DOHH2 (cell line): ENCODE measurements at regions not wholly inside any gene's neighbourhood (a gene's known extent, or its start where the extent isn't known, plus 50 kb on each side); places are given as distances from the start of the nearest gene placed in this dataset.

ENCODE experiments used
- EZH2phosphoT487 ChIP-seq: fragments of 200-600 bp; sonication (generic); IDR thresholded peaks from 2 replicates; pipeline ENCODE4 v1.6.1; 2017; ENCODE audit warnings: borderline replicate concordance, mild to moderate bottlenecking, antibody characterized with exemption, low read length, moderate library complexity, mixed read lengths
- TF ChIP-seq, protein P1 (sequence below): fragments of 200-600 bp; sonication (generic); IDR thresholded peaks from one replicate; pipeline ENCODE4 v1.5.1; 2014; ENCODE audit warnings: antibody characterized with exemption, mild to moderate bottlenecking, low read depth, low read length; ENCODE audit not compliant: poor library complexity, severe bottlenecking

DNA sequence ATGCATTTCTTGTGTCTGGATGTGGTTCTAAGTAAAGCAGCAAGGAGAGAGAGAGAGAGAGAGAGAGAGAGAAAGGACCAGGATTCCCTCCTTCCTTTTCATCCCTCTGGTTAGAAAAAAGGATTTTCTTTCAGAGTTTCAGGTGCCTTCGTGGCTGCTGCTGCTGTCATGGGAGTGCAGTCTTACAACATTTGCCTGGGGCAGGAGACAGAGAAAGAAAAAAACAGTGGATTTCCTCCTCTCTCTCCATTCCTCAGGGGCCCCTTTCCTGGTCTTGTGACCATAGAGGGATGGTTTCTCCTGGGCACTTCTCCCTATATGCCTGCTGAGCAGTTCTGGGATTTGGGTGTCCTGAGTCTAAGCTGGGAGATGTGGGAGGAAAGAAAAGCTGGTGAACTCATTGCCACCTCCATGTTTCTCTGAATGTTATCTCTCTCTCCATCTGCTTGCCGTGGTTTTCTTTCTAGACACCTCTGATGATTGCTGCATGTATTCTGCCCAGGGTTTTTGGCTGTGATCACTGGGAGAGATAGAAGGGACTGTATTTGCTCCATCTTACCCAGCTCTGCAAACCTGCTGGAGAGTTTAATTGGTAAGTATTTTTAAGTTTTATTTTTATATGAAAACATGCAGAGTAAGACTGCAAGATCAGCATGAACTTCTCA, 142.4 kb upstream of the RGMA start:
- TF ChIP-seq, protein P1, sequence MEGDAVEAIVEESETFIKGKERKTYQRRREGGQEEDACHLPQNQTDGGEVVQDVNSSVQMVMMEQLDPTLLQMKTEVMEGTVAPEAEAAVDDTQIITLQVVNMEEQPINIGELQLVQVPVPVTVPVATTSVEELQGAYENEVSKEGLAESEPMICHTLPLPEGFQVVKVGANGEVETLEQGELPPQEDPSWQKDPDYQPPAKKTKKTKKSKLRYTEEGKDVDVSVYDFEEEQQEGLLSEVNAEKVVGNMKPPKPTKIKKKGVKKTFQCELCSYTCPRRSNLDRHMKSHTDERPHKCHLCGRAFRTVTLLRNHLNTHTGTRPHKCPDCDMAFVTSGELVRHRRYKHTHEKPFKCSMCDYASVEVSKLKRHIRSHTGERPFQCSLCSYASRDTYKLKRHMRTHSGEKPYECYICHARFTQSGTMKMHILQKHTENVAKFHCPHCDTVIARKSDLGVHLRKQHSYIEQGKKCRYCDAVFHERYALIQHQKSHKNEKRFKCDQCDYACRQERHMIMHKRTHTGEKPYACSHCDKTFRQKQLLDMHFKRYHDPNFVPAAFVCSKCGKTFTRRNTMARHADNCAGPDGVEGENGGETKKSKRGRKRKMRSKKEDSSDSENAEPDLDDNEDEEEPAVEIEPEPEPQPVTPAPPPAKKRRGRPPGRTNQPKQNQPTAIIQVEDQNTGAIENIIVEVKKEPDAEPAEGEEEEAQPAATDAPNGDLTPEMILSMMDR = no peak
- no peak for TF ChIP-seq EZH2phosphoT487
